CD4-positive, alpha-beta memory T cell (primary cell): ENCODE measurements at regions not wholly inside any gene's neighbourhood (a gene's known extent, or its start where the extent isn't known, plus 50 kb on each side); places are given as distances from the start of the nearest gene placed in this dataset.

Source experiments
- CTCF ChIA-PET: fragments of 350-600 bp; sonication (Branson Sonifier 250); formaldehyde crosslinking; loops from one replicate; lab custom pipeline; 2021; ENCODE audit warnings: inconsistent platforms; ENCODE audit not compliant: partially characterized antibody; lab: Charles Lee
- POLR2A ChIA-PET: fragments of 350-600 bp; sonication (Branson Sonifier 250); formaldehyde crosslinking; loops from one replicate; lab custom pipeline; 2021; ENCODE audit not compliant: partially characterized antibody; lab: Charles Lee
- DNase-seq, 5 donors: peaks; one replicate each; pipeline versions ENCODE4 v3.0.0 to v3.0.0-alpha.2; 2020 to 2022; ENCODE audit warnings: mixed read lengths in 1 of 5
- H3K27ac ChIP-seq: one replicate; pipeline ENCODE4 v1.7.0; 2013; ENCODE audit warnings: low read depth, low read length
- H3K27me3 ChIP-seq: 2 replicates; pipeline ENCODE4 v1.7.0; 2013; ENCODE audit warnings: mild to moderate bottlenecking, low read length, moderate library complexity; ENCODE audit not compliant: insufficient read depth
- H3K36me3 ChIP-seq: 2 replicates; pipeline ENCODE4 v1.7.0; 2013; ENCODE audit warnings: mild to moderate bottlenecking, low read length, moderate library complexity; ENCODE audit not compliant: insufficient read depth
- H3K4me1 ChIP-seq: 2 replicates; pipeline ENCODE4 v1.7.0; 2013; ENCODE audit warnings: mild to moderate bottlenecking, low read length, moderate library complexity; ENCODE audit not compliant: insufficient read depth
- H3K4me3 ChIP-seq, 2 donors: one replicate each; pipeline ENCODE4 v1.7.0; 2013; ENCODE audit warnings: low read length in 2 of 2, mild to moderate bottlenecking in 1 of 2
- H3K9me3 ChIP-seq, 2 donors: one replicate each; pipeline ENCODE4 v1.7.0; 2013; ENCODE audit warnings: low read length in 2 of 2, control low read depth in 1 of 2; ENCODE audit not compliant: control insufficient read depth in 1 of 2
- H3K27ac Mint-ChIP-seq, 7 donors: one replicate each; pipeline ENCODE4 v1.8.0; 2020 to 2021; ENCODE audit warnings: mixed read lengths in 7 of 7, mild to moderate bottlenecking in 6 of 7, inconsistent platforms in 3 of 7, moderate library complexity in 3 of 7
- H3K27me3 Mint-ChIP-seq, 2 donors: one replicate each; pipeline ENCODE4 v1.8.0; 2020 to 2021; ENCODE audit warnings: mixed read lengths in 2 of 2
- H3K36me3 Mint-ChIP-seq, 2 donors: one replicate each; pipeline ENCODE4 v1.8.0; 2020 to 2021; ENCODE audit warnings: mixed read lengths in 2 of 2, inconsistent platforms in 1 of 2, mild to moderate bottlenecking in 1 of 2
- H3K4me1 Mint-ChIP-seq, 4 donors: one replicate each; pipeline ENCODE4 v1.8.0; 2020 to 2021; ENCODE audit warnings: mixed read lengths in 4 of 4, mild to moderate bottlenecking in 1 of 4
- H3K4me3 Mint-ChIP-seq, 8 donors: one replicate each; pipeline ENCODE4 v1.8.0; 2020 to 2021; ENCODE audit warnings: mixed read lengths in 8 of 8, mild to moderate bottlenecking in 7 of 8, moderate library complexity in 6 of 8, inconsistent platforms in 3 of 8
- H3K9me3 Mint-ChIP-seq, 8 donors: one replicate each; pipeline ENCODE4 v1.8.0; 2020 to 2021; ENCODE audit warnings: mixed read lengths in 8 of 8, mild to moderate bottlenecking in 5 of 8, inconsistent platforms in 3 of 8, moderate library complexity in 1 of 8
- intact Hi-C: fragments of 100-400 bp; cut with micrococcal nuclease; formaldehyde crosslinking; loops from one replicate; pipeline ENCODE4 v1.15.1; 2023

DNA sequence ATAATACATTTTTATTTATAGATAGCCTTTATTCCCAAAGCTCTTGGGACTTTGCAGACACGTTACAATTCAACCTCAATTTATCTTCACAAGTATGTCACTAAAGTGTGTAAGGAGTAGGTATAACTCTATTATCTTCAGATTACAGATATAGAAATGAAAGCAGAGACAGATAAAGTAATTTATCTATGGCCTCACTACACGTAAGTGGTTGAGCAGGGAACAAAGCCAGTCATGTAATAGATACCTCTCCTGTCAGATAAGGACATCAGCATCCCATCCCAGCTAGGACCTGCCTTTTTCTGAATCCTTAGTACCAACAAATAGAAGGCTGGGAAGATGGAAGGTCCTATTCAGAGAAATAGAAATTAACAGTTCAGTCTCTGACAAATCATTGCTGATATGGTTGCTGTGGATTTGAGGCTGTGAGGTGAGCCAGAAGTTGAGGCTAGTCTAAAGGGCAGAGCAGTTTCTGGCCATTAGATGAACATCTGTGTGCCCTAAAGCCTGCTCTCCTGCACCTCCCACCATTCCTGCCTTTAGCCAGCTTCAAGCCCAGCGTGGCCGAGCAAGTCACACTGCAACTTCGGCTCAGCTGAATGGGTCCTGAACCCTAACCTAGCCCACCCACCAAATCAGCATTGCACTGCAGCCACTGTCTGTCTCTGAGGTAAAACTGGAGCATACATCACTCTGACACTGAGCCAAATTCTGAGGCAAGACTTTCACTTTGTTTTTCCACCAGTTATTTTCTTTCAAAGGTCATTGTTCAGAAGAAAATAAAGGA lies 71.1 kb upstream of the PLEKHA5 start:
- H3K9me3 ChIP-seq, result no peaks in the 10 kb centered on the region
- no peaks in the 10 kb centered on the region for H3K36me3 ChIP-seq
- ChIA-PET POLR2A (no interaction called here), CTCF (no interaction called here)
- H3K36me3 Mint-ChIP-seq, result no peaks in the 10 kb centered on the region
- DNase-seq, result no peak
- intact Hi-C loops, result no loop called here
- H3K4me1 Mint-ChIP-seq, result peaks cover 0 to 6% (median 3%) of the 10 kb centered on the region in 4 donors
- H3K27ac Mint-ChIP-seq, result no peak overlapping the region
- no peaks in the 10 kb centered on the region for H3K4me1 ChIP-seq
- no peaks in the 10 kb centered on the region for H3K27me3 ChIP-seq
- H3K27me3 Mint-ChIP-seq, result peaks cover 4% of the 10 kb centered on the region in 2 donors
- no peak overlapping the region for H3K4me3 Mint-ChIP-seq
- H3K9me3 Mint-ChIP-seq, result peaks cover 0 to 3% (median 0%) of the 10 kb centered on the region in 8 donors
- H3K27ac ChIP-seq, result no peak overlapping the region
- no peak overlapping the region for H3K4me3 ChIP-seq

DNA sequence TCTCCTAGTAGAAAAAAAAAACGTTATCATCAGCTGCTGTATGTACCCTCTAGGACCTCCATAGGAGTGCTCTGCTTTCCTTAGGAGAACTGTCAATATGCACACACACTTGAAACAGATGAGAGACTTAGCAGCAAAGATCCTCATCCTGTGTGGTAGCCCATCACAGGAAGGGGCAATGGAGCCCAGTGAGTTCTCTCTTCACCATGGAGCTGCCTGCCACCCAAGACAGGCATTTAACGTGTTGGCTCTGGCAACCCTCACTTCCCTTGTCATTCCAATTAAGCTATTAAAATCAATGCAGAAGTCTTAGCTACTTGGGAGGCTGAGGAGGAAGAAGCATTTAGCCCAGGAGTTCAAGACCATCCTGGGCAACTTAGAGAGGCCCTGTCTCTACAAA lies 64.8 kb upstream of the PLEKHA5 start:
- Mint-ChIP-seq H3K27ac (no peak overlapping the region), H3K27me3 (no peaks in the 10 kb centered on the region), H3K36me3 (no peaks in the 10 kb centered on the region), H3K4me1 (no peaks in the 10 kb centered on the region), H3K4me3 (no peak overlapping the region), H3K9me3 (no peaks in the 10 kb centered on the region)
- no peaks in the 10 kb centered on the region for H3K4me1 ChIP-seq
- intact Hi-C loops, result no loop called here
- no peaks in the 10 kb centered on the region for H3K36me3 ChIP-seq
- no peak overlapping the region for H3K4me3 ChIP-seq
- no peaks in the 10 kb centered on the region for H3K27me3 ChIP-seq
- POLR2A ChIA-PET, result no interaction called here
- CTCF ChIA-PET, result interaction anchor here (1.3 kb wide), 1 partner anchor 9 kb away, joined by 4 read pairs; no protein-coding TSS in a partner anchor
- H3K27ac ChIP-seq, result no peak overlapping the region
- no peak for DNase-seq
- H3K9me3 ChIP-seq, result no peaks in the 10 kb centered on the region

DNA sequence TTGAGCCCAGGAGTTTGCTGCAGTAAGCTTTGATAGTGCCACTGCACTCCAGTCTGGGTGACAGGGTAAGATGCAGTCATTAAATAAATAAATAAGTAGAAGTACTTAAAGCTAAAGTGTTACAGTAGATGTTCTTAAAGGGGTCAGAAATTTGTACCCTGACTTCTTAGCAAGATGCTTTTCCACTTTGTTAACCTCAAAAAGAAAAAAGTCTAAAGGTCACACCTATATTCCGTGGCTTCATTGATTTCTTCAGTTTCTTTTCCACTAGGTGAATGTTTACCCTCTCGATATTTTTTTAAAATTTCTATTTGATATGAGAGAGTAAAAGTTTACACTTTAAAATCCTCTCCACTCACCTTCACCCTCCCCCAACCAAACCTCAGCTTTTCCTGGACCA lies 64.3 kb upstream of the PLEKHA5 start:
- DNase-seq, result no peak

DNA sequence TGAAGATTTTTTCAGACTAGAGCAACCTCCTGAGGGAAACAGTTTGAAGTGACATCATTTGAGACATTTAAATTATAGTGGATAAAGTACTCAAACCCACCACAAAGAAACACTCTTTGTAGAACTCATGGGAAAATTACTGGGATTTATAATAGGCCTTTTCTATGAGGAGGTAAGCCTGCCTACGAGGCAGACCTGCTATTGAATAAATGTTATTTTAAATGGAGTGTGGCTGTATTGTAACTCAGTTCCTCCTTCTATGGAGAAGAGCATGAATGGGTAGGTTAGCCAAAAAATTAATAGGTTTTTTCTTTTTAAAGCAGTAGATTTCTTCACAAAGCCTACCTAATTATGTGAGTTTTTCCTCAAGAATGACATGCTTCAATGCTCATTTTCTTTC lies 63.7 kb upstream of the PLEKHA5 start:
- Mint-ChIP-seq H3K4me1 (no peaks in the 10 kb centered on the region), H3K9me3 (no peaks in the 10 kb centered on the region), H3K27ac (no peak overlapping the region), H3K27me3 (peaks cover 2 to 3% of the 10 kb centered on the region in 2 donors), H3K36me3 (no peaks in the 10 kb centered on the region), H3K4me3 (no peak overlapping the region)
- intact Hi-C loops, result no loop called here
- H3K4me1 ChIP-seq, result no peaks in the 10 kb centered on the region
- CTCF ChIA-PET, result no interaction called here
- H3K9me3 ChIP-seq, result no peaks in the 10 kb centered on the region
- POLR2A ChIA-PET, result no interaction called here
- H3K36me3 ChIP-seq, result no peaks in the 10 kb centered on the region
- no peak for DNase-seq
- no peaks in the 10 kb centered on the region for H3K27me3 ChIP-seq
- H3K27ac ChIP-seq, result no peak overlapping the region
- no peak overlapping the region for H3K4me3 ChIP-seq

More for the DNA sequence above, 64.3 kb upstream of the PLEKHA5 start:
- Histone ChIP-seq H3K9me3 (no peaks in the 10 kb centered on the region), H3K27ac (no peak overlapping the region), H3K36me3 (no peaks in the 10 kb centered on the region), H3K4me1 (no peaks in the 10 kb centered on the region), H3K4me3 (no peak overlapping the region), H3K27me3 (no peaks in the 10 kb centered on the region)
- Mint-ChIP-seq H3K4me1 (no peaks in the 10 kb centered on the region), H3K9me3 (no peaks in the 10 kb centered on the region), H3K27me3 (peaks cover under 1% of the 10 kb centered on the region in 2 donors), H3K4me3 (no peak overlapping the region), H3K27ac (no peak overlapping the region), H3K36me3 (no peaks in the 10 kb centered on the region)
- intact Hi-C loops, result no loop called here
- ChIA-PET POLR2A (no interaction called here), CTCF (interaction anchor here (1.3 kb wide), 1 partner anchor 9 kb away, joined by 4 read pairs; no protein-coding TSS in a partner anchor)

GRCh38 chr12:19066475-19067001 lies 63.0 kb upstream of the PLEKHA5 start:
- CTCF ChIA-PET, result no interaction called here
- intact Hi-C loops, result no loop called here
- H3K4me3 Mint-ChIP-seq, result no peak overlapping the region
- H3K27me3 Mint-ChIP-seq, result peaks cover 2 to 3% of the 10 kb centered on the region in 2 donors
- H3K36me3 Mint-ChIP-seq, result no peaks in the 10 kb centered on the region
- no peaks in the 10 kb centered on the region for H3K4me1 Mint-ChIP-seq
- no peaks in the 10 kb centered on the region for H3K4me1 ChIP-seq
- H3K27ac Mint-ChIP-seq, result no peak overlapping the region
- no peak overlapping the region for H3K4me3 ChIP-seq
- H3K9me3 Mint-ChIP-seq, result no peaks in the 10 kb centered on the region
- H3K27me3 ChIP-seq, result no peaks in the 10 kb centered on the region
- H3K27ac ChIP-seq, result no peak overlapping the region
- H3K9me3 ChIP-seq, result no peaks in the 10 kb centered on the region
- H3K36me3 ChIP-seq, result no peaks in the 10 kb centered on the region
- no peak for DNase-seq
- POLR2A ChIA-PET, result no interaction called here

- H3K27me3 ChIP-seq, result no peaks in the 10 kb centered on the region
- no peaks in the 10 kb centered on the region for H3K4me1 Mint-ChIP-seq
- POLR2A ChIA-PET, result no interaction called here
- CTCF ChIA-PET, result no interaction called here
- no peak overlapping the region for H3K27ac ChIP-seq
- DNase-seq, result no peak
- H3K4me1 ChIP-seq, result no peaks in the 10 kb centered on the region
- peaks cover 2 to 3% of the 10 kb centered on the region in 2 donors for H3K27me3 Mint-ChIP-seq
- no peaks in the 10 kb centered on the region for H3K36me3 ChIP-seq
- no peaks in the 10 kb centered on the region for H3K36me3 Mint-ChIP-seq
- no peak overlapping the region for H3K27ac Mint-ChIP-seq
- no peaks in the 10 kb centered on the region for H3K9me3 Mint-ChIP-seq
- H3K9me3 ChIP-seq, result no peaks in the 10 kb centered on the region
- no peak overlapping the region for H3K4me3 Mint-ChIP-seq
- H3K4me3 ChIP-seq, result no peak overlapping the region
- intact Hi-C loops, result no loop called here
Observed at GRCh38 chr12:19068137-19068536, 61.4 kb upstream of the PLEKHA5 start.

DNA sequence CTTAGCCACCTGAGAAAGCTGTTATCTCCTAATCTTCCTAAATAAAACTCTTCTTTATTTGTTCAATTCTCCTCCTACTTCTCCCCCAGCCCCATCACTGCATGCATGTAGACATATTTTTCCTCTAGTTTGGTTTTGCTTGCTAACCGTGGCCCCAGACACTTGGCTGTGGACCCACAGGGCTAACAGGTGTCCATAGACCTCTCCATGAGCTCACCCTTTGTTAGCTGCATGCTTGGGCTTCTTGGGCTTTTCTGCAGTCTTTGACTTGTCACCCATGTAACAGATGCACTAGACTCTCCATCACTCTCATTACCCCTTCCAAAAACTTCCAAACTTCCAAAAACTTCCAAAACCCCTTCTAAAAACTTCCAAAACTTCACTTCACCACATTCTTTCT lies 59.2 kb upstream of the PLEKHA5 start:
- no peak overlapping the region for H3K4me3 Mint-ChIP-seq
- no peaks in the 10 kb centered on the region for H3K27me3 ChIP-seq
- CTCF ChIA-PET, result no interaction called here
- no peaks in the 10 kb centered on the region for H3K4me1 ChIP-seq
- H3K36me3 ChIP-seq, result no peaks in the 10 kb centered on the region
- H3K36me3 Mint-ChIP-seq, result no peaks in the 10 kb centered on the region
- H3K9me3 Mint-ChIP-seq, result no peaks in the 10 kb centered on the region
- no peak overlapping the region for H3K27ac Mint-ChIP-seq
- POLR2A ChIA-PET, result no interaction called here
- no peak overlapping the region for H3K27ac ChIP-seq
- H3K9me3 ChIP-seq, result no peaks in the 10 kb centered on the region
- peaks cover 2 to 3% of the 10 kb centered on the region in 2 donors for H3K27me3 Mint-ChIP-seq
- H3K4me1 Mint-ChIP-seq, result no peaks in the 10 kb centered on the region
- no peak overlapping the region for H3K4me3 ChIP-seq
- intact Hi-C loops, result no loop called here
- DNase-seq, result no peak
